Thyroid gland (tissue), 4 donors: ENCODE measurements at regions not wholly inside any gene's neighbourhood (a gene's known extent, or its start where the extent isn't known, plus 50 kb on each side); places are given as distances from the start of the nearest gene placed in this dataset.

Experiments
- POLR2A ChIP-seq, 2 donors: fragments of 450-650 bp; IDR thresholded peaks; one replicate each; pipeline ENCODE4 v1.6.1; 2017; ENCODE audit warnings: antibody characterized with exemption in 2 of 2, mild to moderate bottlenecking in 2 of 2, moderate library complexity in 1 of 2
- TF ChIP-seq, protein P1 (sequence below), 6 experiments: fragments of 200-600 bp in 3 of 6; fragments of 450-650 bp in 3 of 6; sonication (generic) in 3 of 6; IDR thresholded peaks; one replicate each; pipeline ENCODE4 v1.5.1; 2016 to 2019; ENCODE audit warnings: antibody characterized with exemption in 6 of 6, mild to moderate bottlenecking in 2 of 6, inconsistent platforms in 1 of 6, moderate library complexity in 1 of 6

DNA sequence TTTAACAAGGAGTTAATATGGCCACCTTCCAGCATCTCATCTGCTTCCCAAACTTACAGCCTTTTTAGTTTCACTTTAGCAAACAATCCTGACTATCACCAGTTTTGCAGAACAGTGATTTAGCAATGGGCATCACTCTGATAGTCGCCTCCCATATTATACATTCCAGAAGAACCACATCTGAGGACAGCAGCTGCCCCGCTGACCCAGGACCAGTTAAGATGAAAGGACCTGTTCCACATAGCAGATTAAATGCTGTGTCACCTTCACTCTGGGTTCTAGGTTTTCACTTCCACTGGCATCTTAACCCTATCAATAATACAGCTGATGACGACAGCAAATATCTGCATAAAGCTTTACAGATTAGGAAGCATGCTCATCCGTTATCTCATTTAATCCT is 99.8 kb downstream of the TRIM69 start:
- TF ChIP-seq POLR2A (IDR thresholded peaks at IDR 0.05): no peak
- TF ChIP-seq, protein P1, sequence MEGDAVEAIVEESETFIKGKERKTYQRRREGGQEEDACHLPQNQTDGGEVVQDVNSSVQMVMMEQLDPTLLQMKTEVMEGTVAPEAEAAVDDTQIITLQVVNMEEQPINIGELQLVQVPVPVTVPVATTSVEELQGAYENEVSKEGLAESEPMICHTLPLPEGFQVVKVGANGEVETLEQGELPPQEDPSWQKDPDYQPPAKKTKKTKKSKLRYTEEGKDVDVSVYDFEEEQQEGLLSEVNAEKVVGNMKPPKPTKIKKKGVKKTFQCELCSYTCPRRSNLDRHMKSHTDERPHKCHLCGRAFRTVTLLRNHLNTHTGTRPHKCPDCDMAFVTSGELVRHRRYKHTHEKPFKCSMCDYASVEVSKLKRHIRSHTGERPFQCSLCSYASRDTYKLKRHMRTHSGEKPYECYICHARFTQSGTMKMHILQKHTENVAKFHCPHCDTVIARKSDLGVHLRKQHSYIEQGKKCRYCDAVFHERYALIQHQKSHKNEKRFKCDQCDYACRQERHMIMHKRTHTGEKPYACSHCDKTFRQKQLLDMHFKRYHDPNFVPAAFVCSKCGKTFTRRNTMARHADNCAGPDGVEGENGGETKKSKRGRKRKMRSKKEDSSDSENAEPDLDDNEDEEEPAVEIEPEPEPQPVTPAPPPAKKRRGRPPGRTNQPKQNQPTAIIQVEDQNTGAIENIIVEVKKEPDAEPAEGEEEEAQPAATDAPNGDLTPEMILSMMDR (IDR thresholded peaks at IDR 0.05): no peak
